GM12878 (cell line): ENCODE measurements at regions not wholly inside any gene's neighbourhood (a gene's known extent, or its start where the extent isn't known, plus 50 kb on each side); places are given as distances from the start of the nearest gene placed in this dataset.

Source experiments
- HDAC6 ChIP-seq: fragments of 200-600 bp; sonication (generic); IDR thresholded peaks from one replicate; pipeline ENCODE4 v1.8.0; 2017; ENCODE audit warnings: antibody characterized with exemption; ENCODE audit not compliant: unreplicated experiment
- POLR2A ChIP-seq: IDR thresholded peaks from 2 replicates; pipeline ENCODE4 v1.6.1; 2011; ENCODE audit warnings: low read depth, mild to moderate bottlenecking, low read length

DNA sequence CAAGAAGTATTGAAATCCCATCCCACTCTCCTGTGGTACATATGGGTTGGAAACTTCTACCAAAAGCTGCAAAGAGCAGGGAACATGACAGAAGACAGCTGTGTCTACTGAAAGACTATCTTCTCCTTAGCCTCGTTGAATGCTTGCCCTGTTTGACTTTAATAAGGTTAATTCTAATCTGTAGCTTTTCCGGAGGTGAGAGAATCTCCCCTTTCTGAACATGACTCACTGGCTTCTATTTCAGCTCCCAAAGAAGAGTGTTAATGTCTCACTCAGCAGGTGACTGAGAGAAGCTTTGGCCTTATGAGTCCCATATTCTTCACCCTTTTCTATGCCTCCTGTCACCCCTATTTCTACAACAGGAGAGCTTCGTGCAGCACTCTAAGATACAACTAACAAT, 88.3 kb downstream of the HHIPL2 start:
- no peak for TF ChIP-seq HDAC6
- TF ChIP-seq POLR2A = no peak
